ENCODE measurements at regions not wholly inside any gene's neighbourhood (a gene's known extent, or its start where the extent isn't known, plus 50 kb on each side); places are given as distances from the start of the nearest gene placed in this dataset.

GRCh38 chr5:3098821-3099220 is 347.3 kb upstream of the IRX2 start:
- 1% methylated on average over 4 of the region's 4 CpGs for WGBS (ENCODE audit: low lambda C conversion rate)
- Histone ChIP-seq H3K9me3 (no peaks in the 10 kb centered on the region), H3K27ac (ENCODE audit: low read depth in 2 of 2, low read length in 1 of 2) (no peak overlapping the region), H4K20me1 (ENCODE audit: insufficient read depth) (no peaks in the 10 kb centered on the region), H3K27me3 (ENCODE audit: insufficient read depth) (peaks cover 30% of the 10 kb centered on the region), H2AFZ (ENCODE audit: low read depth) (no peak overlapping the region), H3K79me2 (ENCODE audit: insufficient read depth) (no peaks in the 10 kb centered on the region), H3K9me2 (no peaks in the 10 kb centered on the region), H3K4me1 (ENCODE audit: control insufficient read depth in 1 of 2, insufficient read depth in 2 of 2, low read depth in 1 of 2, low read length in 1 of 2) (no peaks in the 10 kb centered on the region), H3K4me2 (no peak overlapping the region), H3K9ac (no peak overlapping the region), H3K4me3 (ENCODE audit: low read depth in 2 of 2, low read length in 1 of 2) (no peak overlapping the region), H3K36me3 (replicated peaks in 1 of 2; ENCODE audit: control insufficient read depth in 1 of 2, insufficient read depth in 2 of 2, low read length in 1 of 2) (no peaks in the 10 kb centered on the region), H3F3A (replicated peaks; ENCODE audit: insufficient read depth) (no peaks in the 10 kb centered on the region)
- ChIA-PET POLR2A (no interaction called here), CTCF (interaction anchor here (0.6 kb wide), 1 partner anchor 254 kb away, joined by 3 read pairs; no protein-coding TSS in a partner anchor)
- no peak for DNase-seq
- TF ChIP-seq POLR2AphosphoS5 (IDR thresholded peaks at IDR 0.05; ENCODE audit: low read depth, low read length) (no peak), GATA2 (CRISPR knock-in tag; IDR thresholded peaks at IDR 0.05) (no peak), YY1 (IDR thresholded peaks at IDR 0.05; ENCODE audit: low read depth) (no peak)

GRCh38 chr5:3092664-3093063 is 341.2 kb upstream of the IRX2 start:
- WGBS (ENCODE audit: low lambda C conversion rate) = 2% methylated on average over 13 of the region's 13 CpGs
- no peak overlapping the region for H3K27ac ChIP-seq (ENCODE audit: low read depth in 2 of 2, low read length in 1 of 2)
- ChIA-PET CTCF (no interaction called here), POLR2A (no interaction called here)
- H3K4me1 ChIP-seq (ENCODE audit: control insufficient read depth in 1 of 2, insufficient read depth in 2 of 2, low read depth in 1 of 2, low read length in 1 of 2) = no peaks in the 10 kb centered on the region
- H2AFZ ChIP-seq (ENCODE audit: low read depth) = no peak overlapping the region
- TF ChIP-seq FOSL2 (IDR thresholded peaks at IDR 0.05; ENCODE audit: borderline replicate concordance, low read depth) (no peak), EZH2phosphoT487 (IDR thresholded peaks at IDR 0.05; ENCODE audit: borderline replicate concordance, low read depth) (no peak), FOXM1 (IDR thresholded peaks at IDR 0.05; ENCODE audit: low read depth) (no peak), SIN3A (IDR thresholded peaks at IDR 0.05; ENCODE audit: borderline replicate concordance, low read depth, low read length) (no peak), CTCF (IDR thresholded peaks at IDR 0.05) (no peak), IRF3 (IDR thresholded peaks at IDR 0.05; ENCODE audit: low read depth, low read length) (no peak), GATA2 (CRISPR knock-in tag; IDR thresholded peaks at IDR 0.05) (no peak), GABPA (IDR thresholded peaks at IDR 0.05; ENCODE audit: low read depth) (no peak), NFIC (IDR thresholded peaks at IDR 0.05; ENCODE audit: borderline replicate concordance) (no peak), YY1 (IDR thresholded peaks at IDR 0.05; ENCODE audit: low read depth) (no peak), EP300 (IDR thresholded peaks at IDR 0.05; ENCODE audit: borderline replicate concordance in 1 of 2, low read depth in 1 of 2, low read length in 1 of 2) (no peak), USF2 (IDR thresholded peaks at IDR 0.05; ENCODE audit: borderline replicate concordance, low read depth, low read length) (no peak), MAX (IDR thresholded peaks at IDR 0.05; ENCODE audit: low read depth) (no peak), ELF1 (IDR thresholded peaks at IDR 0.05) (no peak), TCF12 (IDR thresholded peaks at IDR 0.05) (no peak), RAD21 (IDR thresholded peaks at IDR 0.05; ENCODE audit: low read length) (no peak), TAF1 (IDR thresholded peaks at IDR 0.05; ENCODE audit: borderline replicate concordance, low read depth, low read length) (no peak)
- H3K9ac ChIP-seq = no peak overlapping the region
- H3K79me2 ChIP-seq (ENCODE audit: insufficient read depth) = no peaks in the 10 kb centered on the region
- H4K20me1 ChIP-seq (ENCODE audit: insufficient read depth) = no peaks in the 10 kb centered on the region
- H3K9me3 ChIP-seq = no peaks in the 10 kb centered on the region
- no peak for DNase-seq
- no peak overlapping the region for H3K4me2 ChIP-seq
- H3F3A ChIP-seq (replicated peaks; ENCODE audit: insufficient read depth) = no peaks in the 10 kb centered on the region
- H3K36me3 ChIP-seq (replicated peaks in 1 of 2; ENCODE audit: control insufficient read depth in 1 of 2, insufficient read depth in 2 of 2, low read length in 1 of 2) = no peaks in the 10 kb centered on the region
- no peak overlapping the region for H3K4me3 ChIP-seq (ENCODE audit: low read depth in 2 of 2, low read length in 1 of 2)
- no peaks in the 10 kb centered on the region; the same call in 1 of the 2 replicates for H3K27me3 ChIP-seq (ENCODE audit: insufficient read depth)
- no peaks in the 10 kb centered on the region for H3K9me2 ChIP-seq
